Natural killer cell (primary cell): ENCODE measurements at regions not wholly inside any gene's neighbourhood (a gene's known extent, or its start where the extent isn't known, plus 50 kb on each side); places are given as distances from the start of the nearest gene placed in this dataset.

ENCODE experiments used
- ATAC-seq, 3 donors: fragments of 150-1000 bp in 2 of 3; fragments of 200-7000 bp in 1 of 3; cut with Tn5 transposase; 1 replicate in 1 of 3; 2 replicates in 2 of 3; pipeline ENCODE4 v1.10.0; 2021; ENCODE audit warnings: mild to moderate bottlenecking in 2 of 3, moderate library complexity in 2 of 3
- DNase-seq, 2 donors: peaks; one replicate each; pipeline versions ENCODE4 v3.0.0 to v3.0.0-alpha.2; 2013 to 2021; ENCODE audit warnings: mixed read lengths in 1 of 2
- H3K27ac ChIP-seq: one replicate; pipeline ENCODE4 v1.5.1; 2013; ENCODE audit warnings: mild to moderate bottlenecking, low read length
- H3K27me3 ChIP-seq: one replicate; pipeline ENCODE4 v1.6.1; 2013; ENCODE audit warnings: low read length; ENCODE audit not compliant: control insufficient read depth, insufficient read depth
- H3K36me3 ChIP-seq: one replicate; pipeline ENCODE4 v1.6.1; 2013; ENCODE audit warnings: low read length; ENCODE audit not compliant: control insufficient read depth, insufficient read depth
- H3K4me1 ChIP-seq: one replicate; pipeline ENCODE4 v1.6.1; 2013; ENCODE audit warnings: low read length; ENCODE audit not compliant: control insufficient read depth, insufficient read depth
- H3K4me3 ChIP-seq: one replicate; pipeline ENCODE4 v1.5.1; 2013; ENCODE audit warnings: low read length
- H3K9me3 ChIP-seq: one replicate; pipeline ENCODE4 v1.6.1; 2013; ENCODE audit warnings: low read length; ENCODE audit not compliant: control insufficient read depth, insufficient read depth
- H3K27ac Mint-ChIP-seq, 2 donors: one replicate each; pipeline ENCODE4 v1.8.0; 2022; ENCODE audit warnings: mild to moderate bottlenecking in 2 of 2, mixed read lengths in 2 of 2, moderate library complexity in 1 of 2
- H3K27me3 Mint-ChIP-seq, 2 donors: one replicate each; pipeline ENCODE4 v1.8.0; 2022; ENCODE audit warnings: low read depth in 2 of 2, mixed read lengths in 2 of 2
- H3K36me3 Mint-ChIP-seq: one replicate; pipeline ENCODE4 v1.8.0; 2022; ENCODE audit warnings: mixed read lengths
- H3K4me1 Mint-ChIP-seq, 2 donors: one replicate each; pipeline ENCODE4 v1.8.0; 2022; ENCODE audit warnings: mixed read lengths in 2 of 2
- H3K4me3 Mint-ChIP-seq: one replicate; pipeline ENCODE4 v1.8.0; 2022; ENCODE audit warnings: mild to moderate bottlenecking, moderate library complexity, mixed read lengths
- H3K9me3 Mint-ChIP-seq, 2 donors: one replicate each; pipeline ENCODE4 v1.8.0; 2022; ENCODE audit warnings: mixed read lengths in 2 of 2
- WGBS: methylation state at CpG from one replicate; pipeline ENCODE4 v1.1.7; 2013; ENCODE audit warnings: missing lambda C conversion rate; ENCODE audit not compliant: insufficient coverage; 5-methylcytosine and 5-hydroxymethylcytosine counted together
- intact Hi-C: fragments of 100-400 bp; cut with micrococcal nuclease; formaldehyde crosslinking; loops from one replicate; pipeline ENCODE4 v1.14.2; 2022
- TF ChIP-seq, protein P1 (sequence below): fragments of 200-600 bp; IDR thresholded peaks from one replicate; pipeline ENCODE4 v1.8.0; 2022; ENCODE audit warnings: antibody characterized with exemption

- Histone ChIP-seq H3K4me3 (no peak overlapping the region), H3K9me3 (no peaks in the 10 kb centered on the region), H3K36me3 (no peaks in the 10 kb centered on the region), H3K27me3 (no peaks in the 10 kb centered on the region), H3K4me1 (no peaks in the 10 kb centered on the region), H3K27ac (no peak overlapping the region)
- no peak overlapping the region for H3K4me3 Mint-ChIP-seq
- ATAC-seq (no peak), DNase-seq (no peak)
- TF ChIP-seq, protein P1, sequence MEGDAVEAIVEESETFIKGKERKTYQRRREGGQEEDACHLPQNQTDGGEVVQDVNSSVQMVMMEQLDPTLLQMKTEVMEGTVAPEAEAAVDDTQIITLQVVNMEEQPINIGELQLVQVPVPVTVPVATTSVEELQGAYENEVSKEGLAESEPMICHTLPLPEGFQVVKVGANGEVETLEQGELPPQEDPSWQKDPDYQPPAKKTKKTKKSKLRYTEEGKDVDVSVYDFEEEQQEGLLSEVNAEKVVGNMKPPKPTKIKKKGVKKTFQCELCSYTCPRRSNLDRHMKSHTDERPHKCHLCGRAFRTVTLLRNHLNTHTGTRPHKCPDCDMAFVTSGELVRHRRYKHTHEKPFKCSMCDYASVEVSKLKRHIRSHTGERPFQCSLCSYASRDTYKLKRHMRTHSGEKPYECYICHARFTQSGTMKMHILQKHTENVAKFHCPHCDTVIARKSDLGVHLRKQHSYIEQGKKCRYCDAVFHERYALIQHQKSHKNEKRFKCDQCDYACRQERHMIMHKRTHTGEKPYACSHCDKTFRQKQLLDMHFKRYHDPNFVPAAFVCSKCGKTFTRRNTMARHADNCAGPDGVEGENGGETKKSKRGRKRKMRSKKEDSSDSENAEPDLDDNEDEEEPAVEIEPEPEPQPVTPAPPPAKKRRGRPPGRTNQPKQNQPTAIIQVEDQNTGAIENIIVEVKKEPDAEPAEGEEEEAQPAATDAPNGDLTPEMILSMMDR: no peak
- intact Hi-C loops: no loop called here
- no peak overlapping the region for H3K27ac Mint-ChIP-seq
- 96% methylated on average over 1 of the region's 1 CpG for WGBS
- H3K9me3 Mint-ChIP-seq: no peaks in the 10 kb centered on the region
- no peaks in the 10 kb centered on the region for H3K36me3 Mint-ChIP-seq
- no peaks in the 10 kb centered on the region for H3K4me1 Mint-ChIP-seq
- H3K27me3 Mint-ChIP-seq: no peaks in the 10 kb centered on the region
These were observed 90.2 kb upstream of the DNAJC10 start for GRCh38 chr2:182625814-182626213.

DNA sequence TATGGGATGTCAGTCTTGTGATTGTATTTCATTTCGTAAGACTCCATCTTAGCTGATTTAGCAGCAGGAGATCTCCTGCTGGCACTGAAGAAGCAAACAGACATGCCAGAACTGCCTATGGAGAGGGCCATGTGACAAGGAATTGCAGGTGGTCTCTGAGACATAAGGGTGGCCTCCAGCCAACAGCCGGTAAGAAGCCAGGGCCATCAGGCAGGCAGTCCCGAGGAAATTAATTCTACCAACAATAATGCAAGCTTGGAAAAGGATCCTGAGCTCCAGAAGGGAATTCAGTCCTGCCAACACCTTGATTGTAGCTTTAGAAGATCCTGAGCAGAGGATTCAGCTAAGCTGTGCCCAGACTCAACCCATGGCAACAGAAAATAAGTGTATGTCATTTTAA, 87.1 kb upstream of the DNAJC10 start:
- ATAC-seq (no peak), DNase-seq (no peak)
- H3K4me1 ChIP-seq: no peaks in the 10 kb centered on the region
- H3K27me3 ChIP-seq: no peaks in the 10 kb centered on the region
- no peaks in the 10 kb centered on the region for H3K36me3 ChIP-seq
- Mint-ChIP-seq H3K4me1 (no peaks in the 10 kb centered on the region), H3K9me3 (no peaks in the 10 kb centered on the region), H3K27ac (no peak overlapping the region), H3K4me3 (no peak overlapping the region), H3K36me3 (no peaks in the 10 kb centered on the region), H3K27me3 (no peaks in the 10 kb centered on the region)
- WGBS: 84% methylated on average over 3 of the region's 3 CpGs
- intact Hi-C loops: no loop called here
- TF ChIP-seq, protein P1: no peak
- H3K4me3 ChIP-seq: no peak overlapping the region
- no peak overlapping the region for H3K27ac ChIP-seq
- H3K9me3 ChIP-seq: no peaks in the 10 kb centered on the region

GRCh38 chr2:182630207-182630606, 85.8 kb upstream of the DNAJC10 start:
- Histone ChIP-seq H3K36me3 (no peaks in the 10 kb centered on the region), H3K4me3 (no peak overlapping the region), H3K4me1 (no peaks in the 10 kb centered on the region), H3K27ac (no peak overlapping the region), H3K27me3 (no peaks in the 10 kb centered on the region), H3K9me3 (no peaks in the 10 kb centered on the region)
- Mint-ChIP-seq H3K4me3 (no peak overlapping the region), H3K27ac (no peak overlapping the region), H3K9me3 (no peaks in the 10 kb centered on the region), H3K36me3 (no peaks in the 10 kb centered on the region), H3K27me3 (no peaks in the 10 kb centered on the region), H3K4me1 (no peaks in the 10 kb centered on the region)
- TF ChIP-seq, protein P1: no peak
- WGBS: 83% methylated on average over 1 of the region's 1 CpG
- no peak for DNase-seq
- ATAC-seq: no peak
- intact Hi-C loops: no loop called here

DNA sequence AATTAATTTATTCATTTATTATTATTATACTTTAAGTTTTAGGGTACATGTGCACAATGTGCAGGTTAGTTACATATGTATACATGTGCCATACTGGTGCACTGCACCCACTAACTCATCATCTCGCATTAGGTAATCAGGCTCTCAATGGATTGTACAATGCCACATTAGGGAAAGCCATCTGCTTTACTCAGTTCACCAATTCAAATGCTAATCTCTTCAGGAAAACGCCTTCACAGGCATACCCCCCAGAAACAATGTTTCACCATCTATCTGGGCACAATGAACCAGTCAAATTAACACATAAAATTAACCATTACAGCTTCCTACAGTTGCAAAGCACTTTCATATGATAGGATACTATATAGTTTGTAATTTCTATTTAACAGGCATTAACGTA, 84.8 kb upstream of the DNAJC10 start:
- 82% methylated on average over 2 of the region's 3 CpGs for WGBS
- H3K9me3 ChIP-seq: no peaks in the 10 kb centered on the region
- Mint-ChIP-seq H3K27me3 (no peaks in the 10 kb centered on the region), H3K9me3 (no peaks in the 10 kb centered on the region), H3K36me3 (no peaks in the 10 kb centered on the region), H3K27ac (no peak overlapping the region), H3K4me3 (no peak overlapping the region), H3K4me1 (no peaks in the 10 kb centered on the region)
- no peaks in the 10 kb centered on the region for H3K4me1 ChIP-seq
- no peaks in the 10 kb centered on the region for H3K36me3 ChIP-seq
- H3K27me3 ChIP-seq: no peaks in the 10 kb centered on the region
- ATAC-seq (no peak), DNase-seq (no peak)
- H3K4me3 ChIP-seq: no peak overlapping the region
- H3K27ac ChIP-seq: no peak overlapping the region
- intact Hi-C loops: no loop called here
- TF ChIP-seq, protein P1: no peak
